ENCODE measurements at regions not wholly inside any gene's neighbourhood (a gene's known extent, or its start where the extent isn't known, plus 50 kb on each side); places are given as distances from the start of the nearest gene placed in this dataset.
A peak's percentile ranks its signal among the peaks of the same experiment; 100 is the strongest.
"Not testable (repeated sequence)": the region's sequence is repeated elsewhere in the genome, so short reads cannot be mapped to it uniquely, and the experiment has no call there.

DNA sequence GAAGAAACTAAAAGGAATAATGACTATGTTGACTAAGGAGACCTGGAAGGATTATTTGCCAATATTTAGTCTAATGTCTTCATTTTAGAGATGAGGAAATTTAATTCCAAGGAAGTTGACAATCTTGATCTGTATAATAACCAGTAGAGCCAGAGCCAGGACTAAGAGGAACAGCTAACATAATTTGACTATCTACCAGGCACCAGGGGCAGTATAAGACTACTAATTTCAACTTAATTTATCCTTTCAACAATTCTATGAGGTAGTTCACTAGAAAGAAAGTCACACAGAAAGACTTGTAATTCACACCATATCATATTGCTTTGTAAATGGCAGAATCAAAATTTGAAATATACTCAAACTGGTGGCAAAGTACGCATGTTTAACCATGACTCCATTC, 273.0 kb upstream of the STXBP5 start:
- H3K4me3 Mint-ChIP-seq: no peak overlapping the region
- no peaks in the 10 kb centered on the region for H3K4me1 Mint-ChIP-seq
- ATAC-seq: no peak
- no peak overlapping the region for H3K27ac Mint-ChIP-seq
- H3K36me3 Mint-ChIP-seq: no peaks in the 10 kb centered on the region
- no peaks in the 10 kb centered on the region for H3K9me3 Mint-ChIP-seq
- no peak for DNase-seq (ENCODE audit: low spot score in 2 of 2)

- no peak for DNase-seq (ENCODE audit: low spot score in 2 of 2)
- H3K9me3 Mint-ChIP-seq: peaks cover 4% of the 10 kb centered on the region
- no peaks in the 10 kb centered on the region for H3K4me1 Mint-ChIP-seq
- H3K36me3 Mint-ChIP-seq: no peaks in the 10 kb centered on the region
- H3K27ac Mint-ChIP-seq: no peak overlapping the region
- H3K4me3 Mint-ChIP-seq: no peak overlapping the region
- no peak for ATAC-seq
Observed at GRCh38 chr6:146937316-146937715, 266.9 kb upstream of the STXBP5 start.

- Mint-ChIP-seq H3K4me1 (no peaks in the 10 kb centered on the region), H3K36me3 (no peaks in the 10 kb centered on the region), H3K9me3 (peaks cover 4% of the 10 kb centered on the region), H3K27ac (no peak overlapping the region), H3K4me3 (no peak overlapping the region)
- no peak for DNase-seq (ENCODE audit: low spot score in 2 of 2)
- ATAC-seq: no peak
Observed at GRCh38 chr6:146938266-146938665, 266.0 kb upstream of the STXBP5 start.

- H3K4me3 Mint-ChIP-seq; H3K9me3 Mint-ChIP-seq; H3K4me1 Mint-ChIP-seq; H3K27ac Mint-ChIP-seq; H3K36me3 Mint-ChIP-seq; ATAC-seq; DNase-seq (ENCODE audit: low spot score in 2 of 2): not testable (repeated sequence)
Observed at GRCh38 chr6:146939456-146939855, 264.8 kb upstream of the STXBP5 start.

DNA sequence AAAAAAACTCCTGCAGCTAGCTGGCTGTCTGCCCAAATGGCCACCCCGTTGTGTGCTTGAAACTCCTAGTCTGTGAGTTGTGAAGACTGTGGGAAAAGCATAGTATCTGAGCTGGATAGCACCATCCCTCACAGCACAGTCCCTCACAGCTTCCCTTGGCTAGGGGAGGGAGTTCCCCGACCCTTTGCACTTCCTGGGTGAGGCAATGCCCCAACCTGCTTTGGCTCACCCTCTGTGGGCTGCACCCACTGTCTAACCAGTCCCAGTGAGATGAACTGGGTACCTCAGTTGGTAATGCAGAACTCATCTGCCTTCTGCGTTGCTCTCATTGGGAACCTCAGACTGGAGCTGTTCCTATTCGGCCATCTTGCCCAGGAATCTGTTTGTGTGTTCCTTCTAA, 260.6 kb upstream of the STXBP5 start:
- Mint-ChIP-seq H3K27ac (no peak overlapping the region), H3K9me3 (peaks cover 4% of the 10 kb centered on the region)

DNA sequence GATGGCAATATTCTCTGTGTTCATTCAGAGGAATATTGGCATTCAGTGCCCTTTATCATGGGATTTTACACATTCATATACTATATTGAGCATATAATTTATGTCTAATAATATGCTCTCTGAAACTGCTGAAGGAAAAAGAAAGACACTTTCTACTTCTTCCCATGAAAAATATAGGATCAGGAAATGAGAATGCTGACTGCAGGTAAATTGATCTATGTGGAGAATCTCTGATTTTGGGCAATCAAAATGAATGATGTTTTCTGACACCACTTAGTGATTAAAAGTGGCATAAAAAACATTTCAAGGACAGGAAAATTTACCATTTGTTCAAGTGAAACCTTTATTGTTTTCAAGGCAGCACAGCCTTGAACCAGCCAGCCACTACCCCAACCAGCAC, 260.1 kb upstream of the STXBP5 start:
- Mint-ChIP-seq H3K9me3 (peaks cover 4% of the 10 kb centered on the region), H3K36me3 (no peaks in the 10 kb centered on the region), H3K27ac (no peak overlapping the region), H3K4me1 (no peaks in the 10 kb centered on the region), H3K4me3 (no peak overlapping the region)
- no peak for DNase-seq (ENCODE audit: low spot score in 2 of 2)
- no peak for ATAC-seq

More for the DNA sequence above, 260.6 kb upstream of the STXBP5 start:
- Mint-ChIP-seq H3K4me3 (no peak overlapping the region), H3K36me3 (no peaks in the 10 kb centered on the region), H3K4me1 (no peaks in the 10 kb centered on the region)
- DNase-seq (ENCODE audit: low spot score in 2 of 2) (no peak), ATAC-seq (no peak)

GRCh38 chr6:146944809-146945208, 259.4 kb upstream of the STXBP5 start:
- Mint-ChIP-seq H3K4me3 (no peak overlapping the region), H3K4me1 (no peaks in the 10 kb centered on the region), H3K9me3 (peaks cover 4% of the 10 kb centered on the region), H3K36me3 (no peaks in the 10 kb centered on the region), H3K27ac (no peak overlapping the region)
- DNase-seq (ENCODE audit: low spot score in 2 of 2) (no peak), ATAC-seq (no peak)

DNA sequence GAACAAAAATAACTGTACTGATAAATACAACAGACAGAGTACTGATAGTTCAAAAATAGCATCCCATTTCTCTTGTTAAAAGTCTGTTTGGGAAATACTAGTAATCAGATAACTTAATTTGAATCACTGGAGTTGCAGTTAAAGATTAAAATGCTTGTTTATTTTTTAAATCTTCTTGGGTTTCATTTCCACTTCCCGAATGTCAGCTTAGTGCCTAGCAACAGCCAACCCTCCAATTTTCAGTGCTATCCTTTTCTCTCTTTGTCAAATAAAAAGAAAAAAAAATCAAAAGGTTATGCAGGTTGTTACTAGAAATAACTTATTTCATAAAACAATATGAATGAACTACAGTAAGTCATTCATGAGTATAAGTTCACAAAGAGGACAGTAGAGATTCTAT, 257.7 kb upstream of the STXBP5 start:
- Mint-ChIP-seq H3K4me1 (peaks cover 13% of the 10 kb centered on the region), H3K4me3 (no peak overlapping the region), H3K36me3 (no peaks in the 10 kb centered on the region), H3K27ac (no peak overlapping the region), H3K9me3 (peaks cover 4% of the 10 kb centered on the region)
- DNase-seq (ENCODE audit: low spot score in 2 of 2) (no peak), ATAC-seq (no peak)

GRCh38 chr6:146948790-146949342, 255.4 kb upstream of the STXBP5 start:
- no peaks in the 10 kb centered on the region for H3K9me3 Mint-ChIP-seq
- no peak overlapping the region for H3K4me3 Mint-ChIP-seq
- ATAC-seq (no peak), DNase-seq (ENCODE audit: low spot score in 2 of 2) (no peak)
- H3K27ac Mint-ChIP-seq: no peak overlapping the region
- peaks cover 13% of the 10 kb centered on the region for H3K4me1 Mint-ChIP-seq
- no peaks in the 10 kb centered on the region for H3K36me3 Mint-ChIP-seq

- Mint-ChIP-seq H3K36me3 (no peaks in the 10 kb centered on the region), H3K9me3 (no peaks in the 10 kb centered on the region), H3K4me3 (no peak overlapping the region), H3K27ac (no peak overlapping the region), H3K4me1 (peaks cover 13% of the 10 kb centered on the region)
- DNase-seq (ENCODE audit: low spot score in 2 of 2) (no peak), ATAC-seq (no peak)
Observed at GRCh38 chr6:146949425-146949824, 254.8 kb upstream of the STXBP5 start.

DNA sequence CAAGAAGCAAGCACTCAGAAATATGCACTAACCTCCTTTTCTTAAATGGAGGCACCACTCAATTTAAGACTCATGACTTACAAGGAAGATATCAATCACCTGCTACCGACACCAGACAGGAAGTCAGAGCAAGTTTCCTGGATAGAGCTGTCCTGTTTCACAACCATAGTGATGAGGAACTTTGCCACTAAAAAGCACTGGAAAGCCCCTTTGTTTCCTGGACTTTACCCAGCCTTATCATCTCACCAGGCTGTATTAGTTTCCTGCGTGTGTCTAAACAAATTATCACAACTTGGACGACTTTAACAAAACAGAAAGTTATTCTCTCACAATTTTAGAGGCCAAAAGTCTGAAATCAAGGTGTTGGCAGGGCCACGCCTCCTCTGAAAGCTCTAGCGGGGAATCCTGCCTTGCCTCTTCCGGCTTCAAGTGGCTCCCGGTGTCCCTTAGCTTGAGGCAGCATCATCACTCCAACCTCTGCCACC, 253.8 kb upstream of the STXBP5 start:
- peak; percentile 76 for ATAC-seq
- Mint-ChIP-seq H3K27ac (no peak overlapping the region), H3K36me3 (no peaks in the 10 kb centered on the region), H3K4me1 (peaks cover 13% of the 10 kb centered on the region), H3K9me3 (no peaks in the 10 kb centered on the region), H3K4me3 (no peak overlapping the region)
- no peak for DNase-seq (ENCODE audit: low spot score in 2 of 2)

GRCh38 chr6:146955570-146955969, 248.6 kb upstream of the STXBP5 start:
- DNase-seq (ENCODE audit: low spot score in 2 of 2) (no peak), ATAC-seq (no peak)
- Mint-ChIP-seq H3K9me3 (no peaks in the 10 kb centered on the region), H3K4me1 (peaks cover 6% of the 10 kb centered on the region), H3K27ac (no peak overlapping the region), H3K36me3 (no peaks in the 10 kb centered on the region), H3K4me3 (no peak overlapping the region)

GRCh38 chr6:146957181-146958093, 246.8 kb upstream of the STXBP5 start:
- H3K27ac Mint-ChIP-seq: no peak overlapping the region
- no peak overlapping the region for H3K4me3 Mint-ChIP-seq
- no peak for ATAC-seq
- H3K4me1 Mint-ChIP-seq: no peaks in the 10 kb centered on the region
- no peak for DNase-seq (ENCODE audit: low spot score in 2 of 2)
- H3K9me3 Mint-ChIP-seq: no peaks in the 10 kb centered on the region
- H3K36me3 Mint-ChIP-seq: no peaks in the 10 kb centered on the region

- no peak overlapping the region for H3K4me3 Mint-ChIP-seq
- no peak overlapping the region for H3K27ac Mint-ChIP-seq
- no peak for DNase-seq (ENCODE audit: low spot score in 2 of 2)
- H3K36me3 Mint-ChIP-seq: no peaks in the 10 kb centered on the region
- peaks cover 8% of the 10 kb centered on the region for H3K9me3 Mint-ChIP-seq
- no peak for ATAC-seq
- no peaks in the 10 kb centered on the region for H3K4me1 Mint-ChIP-seq
Observed at GRCh38 chr6:146961831-146962230, 242.4 kb upstream of the STXBP5 start.

GRCh38 chr6:146962329-146962728, 241.9 kb upstream of the STXBP5 start:
- Mint-ChIP-seq H3K36me3 (no peaks in the 10 kb centered on the region), H3K27ac (no peak overlapping the region), H3K4me1 (no peaks in the 10 kb centered on the region), H3K4me3 (no peak overlapping the region), H3K9me3 (peaks cover 8% of the 10 kb centered on the region)
- DNase-seq (ENCODE audit: low spot score in 2 of 2) (no peak), ATAC-seq (no peak)

GRCh38 chr6:146965110-146965689, 239.0 kb upstream of the STXBP5 start:
- DNase-seq (ENCODE audit: low spot score in 2 of 2): no peak
- H3K4me1 Mint-ChIP-seq: no peaks in the 10 kb centered on the region
- peaks cover 8% of the 10 kb centered on the region for H3K9me3 Mint-ChIP-seq
- H3K36me3 Mint-ChIP-seq: no peaks in the 10 kb centered on the region
- H3K27ac Mint-ChIP-seq: no peak overlapping the region
- ATAC-seq: no peak
- H3K4me3 Mint-ChIP-seq: no peak overlapping the region

Data from stimulated activated effector memory CD8-positive, alpha-beta T cell treated with anti-CD3 and anti-CD28 coated beads, Interleukin-12 subunit alpha, Interleukin-12 subunit beta, amount 100 ng/mL, for 72 hours (primary cell).